DMS153 treated with DMSO at 0.1 percent for 48 hours (cell line): ENCODE measurements at regions not wholly inside any gene's neighbourhood (a gene's known extent, or its start where the extent isn't known, plus 50 kb on each side); places are given as distances from the start of the nearest gene placed in this dataset.
"Not testable (repeated sequence)": the region's sequence is repeated elsewhere in the genome, so short reads cannot be mapped to it uniquely, and the experiment has no call there.

Source experiments
- DNase-seq: peaks from one replicate; lab custom pipeline; 2025; ENCODE audit not compliant: unreplicated experiment; lab: John Stamatoyannopoulos, UW

DNA sequence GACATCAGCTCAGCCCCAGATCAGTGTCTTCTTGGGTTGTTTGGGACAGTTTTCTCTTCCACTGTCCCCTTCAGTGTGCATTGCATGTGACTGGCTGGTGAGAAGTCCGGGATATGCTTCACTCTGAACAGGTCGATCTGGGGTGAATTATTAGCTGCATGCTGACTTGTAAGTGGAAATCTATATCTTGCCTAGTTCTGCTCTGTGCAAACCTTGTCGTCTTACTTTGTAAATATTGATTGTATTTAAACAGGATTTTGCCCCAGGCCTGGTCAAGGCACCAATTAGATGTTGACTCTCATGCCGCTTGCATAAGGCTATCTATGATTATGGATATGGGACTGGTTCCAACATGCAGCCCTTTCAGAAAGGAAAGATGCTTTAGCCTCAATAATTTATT, 669.7 kb downstream of the TYW1 start:
- peak; percentile 8 for DNase-seq

DNA sequence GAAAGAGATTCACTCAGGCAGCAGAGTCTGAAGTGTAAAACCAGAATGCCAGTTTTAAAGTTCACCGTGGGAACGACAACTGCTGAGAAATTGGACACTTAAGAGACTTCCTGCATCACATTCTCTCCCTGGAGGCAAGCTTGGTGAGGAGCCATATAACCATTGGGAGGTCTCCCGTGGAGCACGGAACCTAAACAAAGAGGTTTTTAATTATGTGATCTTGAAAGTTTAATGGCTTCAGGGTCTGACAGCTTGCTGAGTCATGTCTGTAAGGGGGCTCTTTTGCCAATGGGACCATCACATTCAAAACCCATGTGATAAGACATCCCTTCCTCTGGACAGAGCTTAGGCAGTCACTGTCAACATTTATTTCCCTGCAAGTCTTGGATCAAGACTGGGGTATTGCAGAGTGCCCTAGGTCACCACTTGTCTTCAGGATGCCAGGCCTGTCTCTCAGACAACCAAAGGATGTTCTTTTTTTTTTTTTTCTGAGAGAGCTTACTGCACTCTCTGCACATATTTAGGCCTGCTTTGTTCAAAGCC, 674.4 kb downstream of the TYW1 start:
- DNase-seq: no peak

DNA sequence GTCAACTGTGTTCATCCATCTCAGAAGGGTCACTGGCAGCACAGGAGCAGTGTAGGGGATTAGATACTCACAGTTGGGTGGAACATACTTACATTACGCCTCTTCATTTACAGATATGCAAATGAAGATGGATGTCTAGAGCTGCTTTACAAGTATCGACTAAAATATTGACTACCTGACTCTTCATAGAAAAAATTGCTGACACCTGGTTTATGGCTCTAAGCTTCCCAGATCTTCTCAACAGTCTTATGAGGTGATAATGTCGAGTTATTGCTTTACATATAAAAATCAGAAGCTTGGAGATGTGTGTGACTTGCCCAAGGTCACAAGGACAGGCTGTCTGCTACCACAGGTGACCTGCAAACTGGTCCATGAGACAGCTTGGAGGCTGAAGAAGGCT, 677.2 kb downstream of the TYW1 start:
- DNase-seq: no peak

DNA sequence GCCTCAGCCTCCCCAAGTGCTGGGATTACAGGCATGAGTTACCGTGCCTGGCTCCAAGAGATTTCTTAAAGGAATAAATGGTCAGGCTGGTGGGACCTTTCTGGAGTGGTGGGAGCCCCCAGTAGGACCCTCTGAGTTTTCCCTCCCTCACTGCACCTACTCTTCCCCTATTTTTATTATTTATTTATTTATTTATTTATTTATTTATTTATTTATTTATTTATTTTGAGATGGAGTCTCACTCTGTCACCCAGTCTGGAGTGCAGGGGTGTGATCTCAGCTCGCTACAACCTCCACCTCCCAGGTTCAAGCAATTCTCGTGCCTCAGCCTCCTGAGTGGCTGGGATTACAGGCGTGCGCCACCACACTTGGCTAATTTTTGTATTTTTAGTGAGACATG, 678.2 kb downstream of the TYW1 start:
- not testable (repeated sequence) for DNase-seq

DNA sequence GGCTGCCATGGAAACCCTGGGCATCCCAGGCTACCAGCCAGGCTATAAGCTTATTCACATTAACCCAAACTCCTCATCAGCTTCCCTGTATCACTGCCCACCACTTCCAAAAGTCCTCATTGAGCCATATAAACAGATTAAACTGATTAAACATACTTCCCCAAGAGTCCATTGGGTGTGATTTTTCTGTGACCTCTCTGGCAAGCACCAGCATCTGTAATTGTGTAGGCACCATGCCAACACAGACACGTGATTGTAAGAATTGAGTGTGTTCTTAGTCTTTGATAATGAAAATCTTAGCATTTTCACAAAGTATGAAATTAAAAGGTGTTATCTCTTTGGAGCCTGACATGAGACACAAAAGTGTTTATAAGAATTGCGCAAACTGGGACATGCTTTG, 679.3 kb downstream of the TYW1 start:
- no peak for DNase-seq

DNA sequence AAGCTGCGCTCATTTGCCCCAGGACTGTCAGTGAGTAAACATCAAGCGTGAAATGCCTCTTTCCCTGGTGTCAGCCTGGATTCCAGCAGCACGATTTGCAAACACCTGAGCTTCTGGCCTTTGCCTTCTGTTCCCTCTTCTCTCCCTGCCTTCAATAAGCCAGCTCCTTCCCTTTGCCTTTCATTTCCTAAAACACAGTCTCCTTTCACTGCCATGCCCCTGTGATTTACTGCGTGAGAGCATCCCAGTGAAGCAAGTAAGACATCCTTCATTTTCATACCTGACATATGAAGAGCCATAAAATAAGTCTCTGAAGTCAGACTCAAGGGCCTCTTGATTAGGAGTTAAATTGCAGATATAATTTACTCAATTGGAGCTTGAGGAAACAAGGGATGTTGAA, 681.8 kb downstream of the TYW1 start:
- DNase-seq: no peak

DNA sequence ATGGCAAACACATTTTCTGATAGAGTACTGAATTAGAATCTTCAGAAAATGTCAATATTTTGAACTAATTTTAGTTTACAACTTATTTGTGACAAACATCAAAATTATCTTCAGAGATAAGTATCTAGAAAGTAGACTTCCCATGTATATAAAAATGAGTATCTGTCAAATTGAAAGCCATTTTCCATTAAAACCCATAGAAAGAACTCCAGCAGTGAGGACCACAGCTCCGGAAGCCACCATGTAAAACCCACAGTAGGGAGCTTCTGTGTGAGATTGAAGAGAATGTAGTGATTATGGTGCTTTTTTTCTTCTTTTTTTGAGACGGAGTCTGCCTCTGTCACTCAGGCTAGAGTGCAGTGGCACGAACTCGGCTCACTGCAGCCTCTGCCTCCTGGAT, 687.0 kb downstream of the TYW1 start:
- no peak for DNase-seq

DNA sequence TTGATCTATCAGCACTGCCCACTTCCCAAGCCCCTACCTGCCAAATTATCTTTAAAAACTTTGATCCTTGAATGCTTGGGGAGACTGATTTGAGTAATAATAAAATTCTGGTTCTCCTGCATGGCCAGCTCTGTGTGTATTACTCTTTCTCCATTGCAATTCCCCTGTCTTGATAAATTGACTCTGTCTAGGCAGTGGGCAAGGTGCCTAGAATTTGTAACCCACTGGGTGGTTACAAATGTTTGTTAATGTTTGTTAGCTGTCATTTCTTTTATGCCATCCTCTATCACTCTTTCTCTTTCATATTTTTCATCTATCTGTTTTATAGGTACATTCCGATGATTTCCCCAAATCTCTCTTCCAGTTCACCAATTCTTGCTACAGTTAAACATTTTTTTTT, 694.1 kb downstream of the TYW1 start:
- DNase-seq: no peak

DNA sequence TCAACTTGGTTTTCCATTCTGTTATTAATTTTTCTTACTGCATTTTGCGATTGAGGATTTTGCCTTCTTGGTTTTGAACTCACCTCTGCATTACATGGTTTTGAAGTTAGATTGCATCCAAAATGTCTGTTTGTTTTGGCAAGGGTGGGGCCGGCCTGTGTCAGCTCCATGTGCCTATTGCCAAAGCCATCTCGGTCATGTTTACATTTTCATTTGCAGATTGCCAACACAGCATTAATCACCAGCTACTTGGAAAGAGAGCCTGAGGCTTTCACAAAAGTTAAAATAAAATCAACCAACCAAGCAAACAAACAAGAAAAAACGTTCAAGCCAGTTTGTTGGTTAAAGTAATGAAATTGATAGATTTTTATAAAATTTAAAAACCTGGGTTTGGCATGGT, 695.8 kb downstream of the TYW1 start:
- no peak for DNase-seq

DNA sequence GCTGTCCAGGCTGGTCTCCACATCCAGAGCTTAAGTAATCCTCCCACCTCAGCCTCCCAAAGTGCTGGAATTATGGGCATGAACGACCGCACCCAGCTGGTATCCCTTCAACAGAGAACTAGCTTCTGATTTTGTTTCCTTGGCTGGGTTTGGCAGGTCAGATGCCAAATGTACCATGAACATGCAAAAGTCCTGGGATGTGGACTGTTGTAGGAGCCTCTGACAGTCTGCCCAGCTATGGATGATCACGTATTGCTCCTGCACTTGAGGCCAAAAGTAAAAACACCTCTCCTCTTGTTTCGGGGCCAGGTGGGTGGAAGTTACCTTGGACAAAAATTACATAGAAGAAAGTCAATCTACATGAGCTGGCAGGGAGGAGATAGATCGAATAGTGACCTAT, 699.5 kb downstream of the TYW1 start:
- DNase-seq: no peak

DNA sequence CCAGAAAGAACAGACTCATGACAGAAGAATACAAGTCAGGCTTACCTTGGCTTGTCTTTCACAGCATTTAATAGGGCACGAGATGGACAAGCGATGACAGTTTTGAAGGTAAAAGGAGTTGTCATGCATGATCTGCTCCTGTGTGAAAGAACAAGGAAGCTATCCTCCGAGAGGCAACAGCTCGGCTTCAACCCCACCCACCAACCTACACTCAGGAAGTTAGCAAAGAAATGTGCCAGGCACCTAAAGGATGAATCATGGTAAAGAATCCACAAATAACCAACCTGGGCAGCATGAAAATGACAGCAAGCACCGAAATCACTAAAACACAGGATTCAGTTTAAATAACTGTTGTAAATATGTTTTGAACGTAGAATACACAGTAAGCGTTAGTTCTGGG, 700.2 kb downstream of the TYW1 start:
- DNase-seq: no peak

DNA sequence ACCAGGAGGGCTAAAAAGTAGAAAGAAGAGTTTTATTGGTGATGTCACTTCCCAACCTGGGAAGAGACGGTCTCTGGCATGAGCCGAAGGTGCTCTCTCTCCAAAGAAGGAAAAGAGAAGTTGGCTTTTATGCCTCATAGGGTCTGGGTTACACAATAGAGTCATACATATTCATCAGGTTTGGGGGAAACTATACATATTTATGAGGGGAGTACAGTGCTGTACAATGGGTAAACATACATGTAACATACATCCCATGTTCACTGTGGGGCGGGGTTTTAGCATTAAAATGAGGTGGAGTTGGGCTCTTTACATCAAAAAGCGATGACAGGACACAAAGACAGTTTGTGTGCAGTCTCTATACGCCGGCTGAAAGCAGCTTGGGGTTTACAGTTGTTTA, 701.7 kb downstream of the TYW1 start:
- DNase-seq: no peak

DNA sequence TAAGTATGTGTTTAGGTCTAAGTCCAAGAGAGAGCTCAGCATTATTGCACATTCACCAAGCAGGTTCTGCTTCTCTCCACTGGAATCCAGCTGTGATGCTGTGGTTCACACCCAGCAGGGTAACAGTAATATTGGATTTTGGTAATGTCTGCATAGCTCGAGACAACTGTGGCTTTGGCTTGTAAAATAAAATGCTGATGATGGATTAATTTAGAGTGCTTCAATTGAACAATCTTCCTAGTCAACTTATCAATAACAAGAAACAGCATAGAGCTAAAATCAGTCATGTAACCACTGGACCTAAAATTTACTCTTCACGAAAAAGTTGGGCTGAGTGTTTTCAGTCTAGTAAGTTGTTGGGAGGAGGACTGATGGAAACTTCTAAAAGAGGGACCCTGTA, 709.2 kb downstream of the TYW1 start:
- DNase-seq: no peak

DNA sequence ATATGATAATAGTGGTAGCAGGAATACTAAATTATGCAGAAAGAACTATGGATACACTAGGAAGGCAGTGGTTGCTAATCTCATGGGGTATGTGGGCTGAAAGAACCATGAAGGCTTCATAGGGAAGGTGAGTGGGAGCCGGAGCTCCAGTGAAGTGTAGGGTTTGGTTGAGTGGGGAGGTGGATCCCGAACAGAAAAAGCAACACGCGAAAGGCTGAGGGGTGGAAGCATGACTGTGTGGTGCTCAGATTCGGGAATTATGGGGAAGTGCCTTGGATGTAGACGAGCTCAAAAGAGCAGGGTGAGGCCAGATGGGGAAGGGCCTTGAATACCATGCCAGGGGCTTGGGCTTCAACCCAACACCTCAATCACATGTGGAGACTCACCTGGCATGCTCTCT, 715.1 kb downstream of the TYW1 start:
- no peak for DNase-seq

DNA sequence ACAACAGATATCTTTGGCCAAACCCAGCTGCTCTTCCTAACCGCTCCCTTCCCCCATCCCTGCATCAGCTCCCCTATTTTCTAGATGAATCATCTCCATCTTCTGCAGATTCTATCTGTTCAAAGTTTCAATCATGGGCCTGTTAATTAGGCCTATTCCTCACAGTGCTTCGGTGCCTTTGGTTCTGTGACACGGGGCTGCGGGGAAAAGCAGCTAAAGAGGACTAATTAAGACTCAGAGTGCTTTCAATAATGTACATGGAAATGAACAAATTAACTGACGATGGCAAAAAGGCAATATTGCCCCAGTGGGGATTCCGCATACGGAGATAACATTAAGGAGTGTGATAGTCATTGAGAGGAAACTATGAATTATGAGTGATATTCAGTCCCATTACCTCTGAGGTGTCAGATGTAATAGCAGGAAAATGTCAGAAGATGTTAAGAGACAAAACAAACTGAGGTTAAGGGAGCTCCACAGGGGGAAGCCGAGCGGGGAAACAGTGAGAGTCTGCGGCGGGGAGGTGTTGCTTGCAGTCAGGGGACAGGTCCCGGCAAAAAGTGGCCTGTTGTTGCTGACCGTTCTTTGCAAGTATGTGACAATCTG, 716.9 kb downstream of the TYW1 start:
- no peak for DNase-seq

DNA sequence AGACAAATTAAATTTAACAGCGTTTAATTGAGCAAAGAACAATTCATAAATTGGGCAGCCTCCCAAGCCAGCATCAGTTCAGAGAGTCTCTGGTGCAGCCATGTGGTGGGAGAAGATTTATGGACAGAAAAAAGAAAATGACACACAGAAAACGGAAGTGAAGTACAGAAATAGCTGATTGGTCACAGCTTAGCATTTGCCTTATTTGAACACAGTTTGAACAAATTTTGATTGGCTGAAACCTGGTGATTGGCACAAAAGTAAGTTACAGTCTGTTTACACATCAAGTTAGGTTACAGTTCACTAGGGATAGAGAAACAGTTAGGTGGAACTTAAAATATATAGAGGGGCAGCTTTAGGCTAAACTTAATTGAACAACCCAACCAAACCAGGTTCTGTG, 720.1 kb downstream of the TYW1 start:
- no peak for DNase-seq

DNA sequence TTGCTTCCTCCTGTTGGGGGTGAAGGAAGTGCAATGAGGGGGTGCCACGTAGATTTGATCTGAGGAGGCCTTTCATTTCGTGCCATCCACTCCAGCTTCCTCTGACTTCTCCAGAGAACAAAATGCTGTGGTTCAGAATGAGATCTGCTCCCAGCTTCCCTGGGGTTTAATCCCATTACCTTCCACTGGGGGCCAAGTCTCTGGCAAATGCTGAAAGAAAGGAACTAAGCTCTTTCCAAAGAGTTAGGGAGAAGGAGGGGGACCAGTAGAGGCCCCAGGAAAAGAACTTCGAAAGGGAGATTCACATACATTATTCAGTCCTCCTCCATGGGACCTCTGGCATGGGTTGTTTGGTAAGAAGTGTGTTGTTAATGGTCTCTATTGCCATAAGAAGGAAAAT, 727.0 kb downstream of the TYW1 start:
- DNase-seq: no peak

DNA sequence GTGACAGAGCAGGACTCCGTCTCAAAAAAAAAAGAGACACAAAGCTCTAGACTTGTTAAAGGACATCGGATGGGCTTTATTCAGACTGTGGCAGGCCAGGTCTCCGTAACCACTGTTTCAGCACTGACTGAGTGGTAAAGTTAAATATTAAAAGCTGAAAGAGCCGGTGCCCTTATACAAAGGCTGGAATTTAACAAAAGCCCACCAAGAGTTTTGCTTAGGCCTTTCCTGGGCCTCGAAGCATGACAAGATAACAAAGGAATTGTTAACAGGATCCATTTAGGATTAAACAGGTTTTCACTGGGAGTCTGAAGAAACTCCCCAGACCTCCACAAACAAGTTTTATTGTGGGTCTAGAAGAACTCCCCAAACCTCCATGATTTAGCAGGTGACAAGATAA, 727.8 kb downstream of the TYW1 start:
- DNase-seq: no peak

DNA sequence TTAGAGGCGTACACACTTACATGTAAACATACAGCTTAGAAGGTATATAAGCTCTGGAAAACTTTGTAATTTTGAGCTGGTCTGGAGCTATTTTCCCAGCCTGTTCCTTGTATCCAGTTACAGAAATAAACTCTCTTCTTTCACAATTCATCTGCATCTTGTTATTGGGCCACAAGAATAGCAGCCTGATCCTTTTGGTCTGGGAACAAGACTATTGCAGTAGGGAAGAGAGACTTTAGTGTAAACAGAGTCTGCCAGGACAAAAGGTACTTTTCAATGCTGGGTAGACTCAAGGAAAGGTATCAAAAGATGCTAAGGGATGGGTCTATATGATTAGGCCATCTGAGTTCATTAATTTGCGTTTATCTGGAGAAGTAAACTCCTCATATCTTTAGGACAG, 728.3 kb downstream of the TYW1 start:
- DNase-seq: no peak

DNA sequence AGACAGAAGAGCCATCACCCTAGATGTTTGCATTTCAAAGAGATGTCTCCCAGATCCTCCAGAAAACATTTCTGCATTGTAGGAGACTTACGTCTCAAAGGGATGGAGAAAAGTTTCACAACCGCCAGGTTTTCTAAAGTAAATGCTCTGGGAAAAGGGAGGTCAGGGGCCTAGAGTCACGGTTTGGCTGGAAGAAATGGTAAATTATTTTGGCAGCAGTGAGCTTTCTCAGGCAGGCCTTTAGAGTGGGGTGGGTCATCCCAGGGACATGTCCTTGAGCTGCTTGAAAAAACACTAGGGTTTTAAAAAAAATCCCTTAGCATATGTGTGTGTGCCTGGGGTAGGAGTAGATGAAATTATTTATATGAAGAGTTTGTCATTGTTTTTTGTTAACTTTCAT, 728.8 kb downstream of the TYW1 start:
- no peak for DNase-seq

DNA sequence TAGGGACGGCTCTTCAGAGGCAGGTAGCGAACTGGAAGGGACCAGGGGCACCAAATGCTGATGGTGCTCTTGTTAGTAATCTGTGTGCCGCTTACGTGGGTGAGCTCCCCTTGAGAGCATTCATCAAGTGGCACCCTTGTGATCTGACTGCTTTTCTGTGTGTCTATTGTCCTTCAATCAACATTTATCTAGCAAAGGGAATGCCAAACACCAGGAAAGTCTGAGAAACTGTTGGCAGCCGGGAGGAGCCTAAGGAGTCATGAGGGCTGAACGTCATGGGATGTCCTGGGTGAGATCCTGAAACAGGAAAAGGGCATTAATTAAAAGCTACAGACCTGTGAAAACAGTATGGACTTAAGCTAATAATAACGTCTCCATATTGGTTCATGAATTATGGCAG, 733.1 kb downstream of the TYW1 start:
- DNase-seq: no peak

DNA sequence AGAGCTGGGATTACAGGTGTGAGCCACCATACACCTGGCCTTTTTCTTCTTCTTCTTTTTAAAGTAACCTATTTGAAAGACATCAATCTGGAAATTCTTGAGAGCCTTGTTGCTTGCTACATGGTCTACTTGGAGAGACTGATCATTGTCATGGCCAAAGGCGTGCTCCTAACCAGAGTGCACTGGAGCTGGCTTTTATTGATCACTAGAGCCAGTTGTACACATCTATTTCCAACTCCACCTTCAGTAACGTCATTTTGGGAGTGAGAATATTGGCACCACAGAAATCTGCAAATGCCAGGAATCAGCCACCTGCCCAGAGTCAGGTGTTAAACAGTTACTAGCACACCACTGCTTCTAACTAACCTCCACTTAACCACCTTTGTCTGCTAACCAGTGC, 735.1 kb downstream of the TYW1 start:
- DNase-seq: no peak

DNA sequence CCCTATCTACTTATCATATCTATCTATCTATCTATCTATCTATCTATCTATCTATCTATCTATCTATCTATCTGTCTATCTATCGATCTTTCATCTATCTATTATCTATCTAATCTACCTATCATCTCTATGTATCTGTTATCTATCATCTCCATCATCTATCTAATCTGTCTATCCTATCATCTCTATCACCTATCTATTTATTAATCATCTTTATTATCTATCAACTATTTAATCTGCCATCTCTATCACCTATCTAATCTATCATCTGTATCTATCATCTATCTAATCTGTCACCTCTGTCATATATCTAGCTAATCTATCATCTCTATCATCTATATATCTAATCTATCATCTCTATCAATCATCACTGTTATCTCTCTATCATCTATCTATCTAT, 736.3 kb downstream of the TYW1 start:
- no peak for DNase-seq

DNA sequence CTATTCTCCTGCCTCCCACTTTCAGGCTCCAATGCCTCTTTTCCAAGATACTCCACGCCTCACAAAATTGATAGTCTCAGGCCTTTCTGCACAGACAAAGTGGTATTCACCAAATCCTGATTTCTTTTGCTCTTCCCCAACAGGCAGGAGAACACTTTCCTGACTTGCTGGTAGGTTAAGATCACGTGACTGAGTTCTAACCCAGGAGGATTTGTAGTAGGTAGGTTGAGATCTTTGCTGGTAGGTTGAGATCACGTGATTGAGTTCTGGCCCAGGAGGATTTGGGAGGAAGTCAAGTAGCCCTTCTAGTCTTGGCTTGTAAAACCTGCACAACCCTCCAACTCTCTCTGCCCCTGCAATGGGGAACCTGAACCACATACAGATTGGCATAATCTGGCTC, 741.5 kb downstream of the TYW1 start:
- DNase-seq: no peak
